GM18907 (cell line): ENCODE measurements at regions not wholly inside any gene's neighbourhood (a gene's known extent, or its start where the extent isn't known, plus 50 kb on each side); places are given as distances from the start of the nearest gene placed in this dataset.
"Not testable (repeated sequence)": the region's sequence is repeated elsewhere in the genome, so short reads cannot be mapped to it uniquely, and the experiment has no call there.

Source experiments
- ATAC-seq: cut with Tn5 transposase; IDR thresholded peaks from one replicate; pipeline ENCODE4 v1.9.1; 2021; ENCODE audit warnings: mild to moderate bottlenecking, moderate library complexity; ENCODE audit not compliant: unreplicated experiment

DNA sequence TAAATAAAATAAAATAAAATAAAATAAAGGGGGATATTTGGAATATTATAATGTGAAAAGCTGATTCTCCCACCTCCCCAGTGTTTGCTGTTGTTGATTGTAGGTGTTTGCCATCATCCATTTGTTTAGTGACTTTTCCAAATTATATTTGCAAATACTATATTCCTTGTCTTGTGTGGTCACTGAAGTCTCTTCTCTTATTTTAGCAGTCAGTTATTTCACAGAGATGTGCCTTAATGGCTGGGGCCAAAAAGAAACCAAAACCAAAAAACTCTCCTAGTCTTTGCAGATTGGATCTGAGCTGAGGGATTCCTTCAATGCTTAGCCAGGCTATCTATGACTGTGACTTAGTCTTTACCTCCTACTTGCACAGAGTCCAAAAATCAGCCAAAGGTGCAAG is 70.9 kb upstream of the ZNF169 start:
- no peak for ATAC-seq

DNA sequence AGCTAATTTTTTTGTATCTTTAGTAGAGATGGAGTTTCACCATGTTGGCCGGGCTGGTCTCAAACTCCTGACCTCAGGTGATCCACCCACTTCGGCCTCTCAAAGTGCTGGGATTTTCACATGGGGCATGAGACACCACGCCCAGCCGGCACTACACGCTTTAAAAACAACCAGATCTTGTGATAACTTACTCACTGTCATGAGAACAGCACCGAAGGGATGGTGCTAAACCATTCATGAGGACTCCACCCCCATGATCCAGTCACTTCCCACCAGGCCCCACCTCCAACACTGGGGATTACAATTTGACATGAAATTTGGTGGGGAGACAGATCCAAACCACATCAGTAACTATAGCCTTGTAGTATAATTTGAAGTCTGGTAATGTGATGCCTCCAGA is 67.4 kb upstream of the ZNF169 start:
- not testable (repeated sequence) for ATAC-seq

DNA sequence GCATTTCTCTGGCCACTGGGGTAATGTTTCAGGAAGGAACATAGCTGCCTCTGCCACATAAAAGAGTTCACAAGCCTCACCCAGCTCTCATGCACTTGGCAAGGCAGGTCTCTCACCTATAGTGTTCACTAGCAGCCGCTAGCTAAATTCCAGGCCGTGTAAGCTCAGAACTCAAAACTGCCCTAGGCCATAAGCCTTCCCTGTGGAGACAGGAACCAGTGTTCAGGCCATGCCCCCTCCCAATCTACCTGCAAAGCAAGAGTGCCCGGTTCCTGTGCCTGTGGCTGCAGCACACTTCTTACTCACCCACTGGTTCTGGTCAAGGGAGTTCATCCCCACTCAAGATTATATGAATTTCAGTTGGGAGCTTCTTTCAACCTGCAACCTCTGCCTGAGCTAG is 60.7 kb upstream of the ZNF169 start:
- ATAC-seq = no peak

- ATAC-seq = no peak
These were observed 59.3 kb upstream of the ZNF169 start for GRCh38 chr9:94199776-94200175.

GRCh38 chr9:94204174-94204573 is 54.9 kb upstream of the ZNF169 start:
- ATAC-seq = no peak

GRCh38 chr9:94207781-94208180 is 51.3 kb upstream of the ZNF169 start:
- ATAC-seq = no peak
